Hematopoietic multipotent progenitor cell treated with erythropoietin and hydrocortisone succinate and interleukin-3 and kit ligand, for 8 days (in vitro differentiated cells): ENCODE measurements at regions not wholly inside any gene's neighbourhood (a gene's known extent, or its start where the extent isn't known, plus 50 kb on each side); places are given as distances from the start of the nearest gene placed in this dataset.
A peak's percentile ranks its signal among the peaks of the same experiment; 100 is the strongest.

Experiments
- DNase-seq: peaks from one replicate; pipeline ENCODE4 v3.0.0-alpha.2; 2015

DNA sequence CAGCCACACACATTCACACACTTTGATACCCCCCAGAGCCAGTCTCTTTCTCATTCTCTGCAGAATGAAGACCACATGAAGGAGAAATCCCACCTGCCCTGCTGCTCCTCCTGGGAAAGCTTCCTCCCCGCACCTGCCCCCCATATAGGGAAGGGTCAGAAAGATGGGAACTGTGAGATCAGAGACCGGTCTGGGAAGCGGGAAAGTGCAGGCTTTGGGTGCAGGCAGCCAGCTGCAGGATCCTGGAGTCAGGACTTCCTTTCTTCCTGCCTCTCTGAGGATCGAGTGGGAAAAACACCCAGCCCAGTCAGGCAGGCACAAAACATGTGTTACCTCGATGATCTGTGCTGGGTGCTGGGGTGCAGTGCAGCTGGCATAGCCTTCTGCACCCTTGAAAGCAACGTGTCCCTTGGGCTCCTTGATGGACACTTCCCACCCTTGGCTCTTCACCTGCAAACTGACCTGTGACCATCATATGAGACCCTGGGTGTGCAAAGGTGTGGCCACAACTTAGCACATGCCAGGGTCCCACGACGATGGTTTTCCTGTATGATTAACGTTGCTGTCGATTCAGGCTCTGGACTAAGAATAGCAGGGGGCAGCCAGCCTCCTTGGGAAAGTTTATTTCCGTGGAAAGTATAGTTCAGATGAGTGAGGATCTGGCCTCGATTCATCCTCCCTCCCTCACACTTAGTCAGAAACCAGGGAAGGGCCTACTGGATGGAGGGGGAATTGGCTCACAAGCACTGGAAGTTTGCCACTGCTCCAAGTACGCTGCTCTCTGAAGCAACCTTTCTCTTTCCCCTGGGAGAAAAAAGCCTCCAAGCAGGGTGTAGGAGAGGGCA lies 105.4 kb upstream of the MED13L start:
- no peak for DNase-seq

DNA sequence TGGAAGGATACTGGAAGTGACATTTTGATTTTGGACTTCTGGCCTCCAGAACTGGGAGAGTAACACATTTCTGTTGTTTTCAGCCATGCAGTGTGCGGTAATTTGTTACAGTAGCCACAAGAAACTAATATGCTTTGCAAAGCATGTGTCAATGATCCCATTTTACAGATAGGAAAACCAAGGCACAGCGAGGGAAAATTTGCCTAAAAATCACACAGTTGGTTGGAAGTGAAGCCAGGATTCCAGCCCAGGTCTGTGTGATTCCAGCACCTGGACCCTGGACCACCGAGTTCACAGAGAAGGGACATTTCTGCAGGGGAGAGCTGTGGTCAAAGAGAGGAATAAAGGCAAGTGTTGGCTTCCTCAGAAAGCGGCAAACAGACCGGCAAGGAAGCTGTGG lies 106.7 kb upstream of the MED13L start:
- no peak for DNase-seq

DNA sequence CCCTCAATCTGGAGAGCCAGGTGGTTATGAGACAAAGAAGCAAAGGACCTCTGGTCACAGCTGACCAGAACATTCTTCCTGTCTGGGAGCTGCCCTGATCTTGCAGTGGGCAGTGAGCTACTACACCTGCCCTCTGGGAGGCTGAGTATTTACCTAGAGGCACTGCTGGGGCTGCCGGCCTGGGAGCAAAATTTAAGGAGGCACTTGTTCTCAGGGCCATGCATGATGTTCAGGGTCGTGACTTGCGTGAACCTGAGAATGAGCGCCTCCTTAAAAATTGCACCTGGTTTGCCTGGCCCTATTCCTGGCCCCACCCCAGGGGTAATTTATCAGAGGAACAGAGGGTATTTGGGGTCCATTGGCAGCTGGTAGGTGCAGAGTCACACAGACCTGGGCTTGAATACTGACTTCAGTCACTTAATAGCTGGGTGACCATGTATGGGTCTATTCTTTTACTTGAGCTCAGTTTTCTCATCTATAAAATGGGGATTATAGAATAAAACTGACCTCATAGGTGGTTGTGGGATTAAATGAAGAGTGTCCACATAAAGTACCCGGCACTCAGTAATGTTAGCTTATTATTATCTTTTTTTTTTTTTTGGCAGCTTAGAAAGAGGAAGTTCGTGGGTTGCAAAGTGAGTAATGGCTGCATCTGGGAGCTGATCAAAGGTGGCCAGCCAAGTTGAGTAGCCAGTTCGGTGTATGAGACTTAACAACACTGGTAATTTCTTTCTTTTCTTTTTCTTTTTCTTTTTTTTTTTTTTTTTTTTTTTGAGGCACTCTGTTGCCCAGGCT lies 107.4 kb upstream of the MED13L start:
- DNase-seq, result peak; percentile 62

DNA sequence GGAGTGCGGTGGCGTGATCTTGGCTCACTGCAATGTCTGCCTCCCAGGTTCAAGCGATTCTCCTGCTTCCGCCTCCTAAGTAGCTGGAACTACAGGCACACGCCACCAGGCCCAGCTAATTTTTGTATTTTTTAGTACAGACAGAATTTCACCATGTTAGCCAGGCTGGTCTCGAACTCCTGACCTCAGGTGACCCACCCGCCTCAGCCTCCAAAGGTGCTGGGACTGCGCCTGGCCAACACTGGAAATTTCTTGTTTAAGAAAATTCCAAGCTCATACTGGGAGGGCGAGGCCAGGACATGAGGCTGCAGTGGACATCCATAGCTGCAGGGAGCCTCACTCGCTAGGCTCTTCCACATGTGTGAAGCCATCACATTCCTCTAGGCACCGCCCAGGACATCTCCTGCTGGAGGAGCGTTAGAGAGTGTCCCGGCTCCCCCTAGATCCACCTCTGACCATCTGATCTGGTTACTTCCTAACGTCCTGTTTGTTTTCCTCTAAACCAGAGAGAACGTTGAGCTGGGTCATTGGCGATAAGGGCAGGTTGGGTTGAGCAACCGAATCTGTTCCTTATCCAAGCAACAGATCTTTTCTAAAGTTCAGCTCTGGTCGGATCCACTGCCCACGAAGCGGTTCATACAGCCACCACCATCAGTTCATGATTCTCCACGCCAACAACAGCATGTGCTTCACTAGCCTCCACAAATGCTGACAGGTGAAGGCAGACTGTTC lies 108.2 kb upstream of the MED13L start:
- DNase-seq, result peak; percentile 76

DNA sequence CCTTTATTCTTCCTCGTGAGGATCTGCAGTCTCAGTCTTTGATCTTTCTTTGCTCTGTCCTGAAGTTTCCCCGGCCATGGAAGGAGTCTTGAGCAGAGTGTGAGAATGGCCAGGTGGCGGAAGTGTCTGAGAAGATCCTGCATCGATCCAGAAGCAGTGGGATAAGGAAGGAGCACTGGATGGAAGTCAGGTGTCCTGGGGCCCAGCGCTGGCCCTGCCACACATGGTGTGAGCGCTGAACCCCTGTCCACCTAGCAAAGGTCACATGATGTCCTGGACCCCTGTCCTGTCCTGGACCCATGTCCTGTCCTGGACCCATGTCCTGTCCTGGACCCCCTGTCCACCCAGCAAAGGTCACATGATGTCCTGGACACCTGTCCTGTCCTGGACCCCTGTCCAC lies 111.8 kb upstream of the MED13L start:
- DNase-seq, result no peak

DNA sequence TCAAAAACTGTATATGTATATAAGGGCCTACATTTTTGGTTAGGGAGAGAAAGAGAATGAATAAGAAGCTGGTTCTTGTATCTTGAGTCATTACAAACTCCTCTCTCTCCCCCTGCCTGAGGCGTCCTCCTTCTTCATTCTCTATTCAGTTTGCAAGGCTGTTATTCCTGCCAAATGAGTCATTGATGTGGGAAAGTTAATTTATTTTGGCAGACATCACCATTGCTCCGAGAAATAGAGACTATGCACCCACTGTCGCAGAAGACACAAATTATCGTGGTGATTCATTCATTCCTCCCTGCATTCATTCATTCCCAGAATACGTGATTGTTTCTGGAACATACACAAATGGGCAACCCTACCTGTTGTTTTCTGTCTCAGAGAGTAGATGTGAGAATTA lies 112.5 kb upstream of the MED13L start:
- DNase-seq, result no peak

DNA sequence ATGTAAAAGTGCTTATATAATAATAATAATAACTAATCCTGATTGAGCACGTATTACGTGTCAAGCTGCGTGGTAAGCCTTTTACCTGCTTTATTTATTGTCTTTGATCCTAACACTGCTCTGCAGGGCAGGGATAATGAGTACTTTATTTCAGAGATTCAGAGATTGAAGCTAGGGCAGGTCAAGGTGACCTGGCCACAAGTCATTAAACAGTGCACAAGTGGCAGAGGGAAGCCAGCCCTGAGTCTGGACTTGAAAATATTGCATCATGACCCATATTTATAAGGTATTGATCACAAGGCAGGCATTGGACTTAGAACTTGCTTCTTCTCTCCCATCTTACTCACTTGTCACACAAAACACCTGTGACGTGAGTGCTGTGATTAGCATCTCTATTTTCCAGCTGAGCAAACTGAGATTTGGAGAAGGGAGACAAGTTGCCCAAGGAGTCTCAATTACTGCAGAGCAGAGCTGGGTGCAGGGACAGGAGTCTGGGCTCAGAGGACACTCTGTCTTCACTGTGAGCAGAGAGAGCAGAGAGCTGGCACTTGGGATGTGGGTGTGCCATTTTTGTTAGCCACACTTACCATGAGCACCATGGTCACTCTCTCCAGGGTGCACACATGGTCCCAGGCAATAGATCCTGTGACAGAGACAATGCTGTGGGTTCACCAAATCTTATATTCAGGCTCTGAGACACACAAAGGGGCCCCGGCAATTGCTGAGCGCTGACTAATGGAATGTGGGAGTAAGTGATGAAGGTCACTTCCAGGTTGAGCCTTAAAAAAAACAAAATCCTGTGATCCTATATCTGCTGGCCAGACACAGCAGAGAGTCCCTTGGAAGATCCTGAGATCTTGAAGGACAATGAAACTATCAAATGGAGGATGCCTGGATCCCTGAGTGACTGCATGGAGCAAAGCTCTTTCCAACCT lies 113.2 kb upstream of the MED13L start:
- no peak for DNase-seq

DNA sequence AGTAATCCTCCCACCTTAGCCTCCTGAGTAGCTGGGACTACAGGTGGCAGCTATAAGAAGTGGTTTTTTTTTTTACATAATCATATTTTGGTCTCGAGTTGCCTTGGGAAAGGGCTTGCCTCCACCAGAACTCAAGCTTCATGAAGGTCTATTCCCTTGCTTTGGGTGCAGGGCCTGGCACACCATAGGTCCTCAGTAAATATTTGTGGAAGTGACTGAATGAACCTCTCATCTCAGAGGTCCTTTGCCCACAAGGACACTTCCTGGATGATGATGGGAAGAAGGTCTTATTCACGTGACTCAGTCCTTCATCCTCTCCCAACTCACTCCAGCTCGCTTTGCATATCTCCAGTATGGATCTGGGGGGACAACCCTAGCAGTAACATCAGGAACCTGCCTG lies 114.0 kb upstream of the MED13L start:
- no peak for DNase-seq

DNA sequence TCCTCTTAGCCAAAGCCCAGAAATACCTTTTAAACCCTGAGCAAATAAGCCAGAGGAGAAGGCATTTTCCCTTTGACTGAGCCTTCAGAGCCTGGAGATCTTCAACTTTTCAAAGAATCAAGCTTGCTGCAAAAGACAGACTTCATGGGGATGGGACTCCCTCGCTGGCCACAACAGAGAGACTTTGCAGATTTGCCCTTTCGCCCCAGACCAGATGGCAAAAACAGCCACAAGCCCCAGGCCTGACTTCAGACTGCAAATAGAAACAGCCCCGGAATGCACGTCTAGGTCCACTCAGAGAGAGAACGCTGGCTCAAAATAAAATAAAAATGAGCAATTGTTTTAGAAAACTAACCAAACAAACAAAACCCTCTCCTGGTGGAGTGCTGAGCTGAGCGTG lies 114.6 kb upstream of the MED13L start:
- DNase-seq, result no peak

DNA sequence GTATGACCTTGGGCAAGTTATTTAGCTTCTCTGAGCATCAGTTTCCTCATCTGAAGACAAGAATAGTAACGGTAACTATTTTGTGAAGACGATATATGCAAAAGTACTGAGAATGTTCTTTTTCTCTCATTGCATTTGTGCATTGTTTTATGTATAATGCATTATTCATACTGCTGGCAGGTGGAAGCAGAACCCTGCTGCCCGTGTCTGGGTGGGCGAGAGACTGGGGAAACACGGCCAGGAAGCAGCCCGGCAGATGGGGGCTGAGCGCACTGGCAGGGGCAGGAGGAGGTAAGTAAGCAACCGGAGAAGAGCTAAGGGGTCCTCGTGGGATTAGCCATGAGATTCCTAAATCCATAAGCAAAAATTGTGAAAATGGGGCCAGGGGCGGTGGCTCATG lies 115.8 kb upstream of the MED13L start:
- DNase-seq, result no peak

DNA sequence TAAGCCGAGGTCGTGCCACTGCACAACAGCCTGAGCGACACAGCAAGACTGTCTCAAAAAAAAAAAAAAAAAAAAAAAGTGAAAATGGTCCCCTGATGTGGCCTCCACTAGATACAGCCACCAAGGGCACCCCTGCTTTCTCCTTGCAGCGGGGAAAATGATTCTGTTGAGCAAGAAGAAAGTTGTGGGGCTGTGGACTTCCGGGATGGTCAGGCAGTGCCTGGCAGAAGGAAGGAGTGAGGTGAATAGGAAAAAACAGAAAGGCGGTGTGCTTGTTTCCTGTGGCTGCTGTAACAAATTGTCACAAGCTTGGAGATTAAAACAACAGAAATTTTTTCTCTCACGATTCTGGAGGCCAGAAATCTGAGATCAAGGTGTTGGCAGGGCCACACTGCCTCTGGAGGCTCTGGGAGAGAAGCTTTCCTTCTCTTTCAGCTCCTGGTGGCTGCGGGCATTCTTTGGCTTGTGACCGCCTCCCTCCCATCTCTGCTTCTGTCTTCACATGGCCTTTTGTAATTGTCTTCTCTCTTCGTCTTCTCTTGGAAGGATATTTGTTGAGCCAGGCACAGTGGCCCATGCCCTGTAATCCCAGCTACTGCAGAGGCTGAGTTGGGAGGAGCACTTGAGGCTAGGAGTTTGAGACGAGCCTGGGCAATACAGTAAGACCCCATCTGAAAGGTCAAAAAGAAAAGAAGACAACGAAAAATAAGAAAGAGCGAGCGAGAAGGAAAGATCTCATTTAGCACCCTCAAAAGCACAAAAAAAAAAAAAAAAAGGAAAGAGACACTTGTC lies 116.6 kb upstream of the MED13L start:
- DNase-seq, result no peak

DNA sequence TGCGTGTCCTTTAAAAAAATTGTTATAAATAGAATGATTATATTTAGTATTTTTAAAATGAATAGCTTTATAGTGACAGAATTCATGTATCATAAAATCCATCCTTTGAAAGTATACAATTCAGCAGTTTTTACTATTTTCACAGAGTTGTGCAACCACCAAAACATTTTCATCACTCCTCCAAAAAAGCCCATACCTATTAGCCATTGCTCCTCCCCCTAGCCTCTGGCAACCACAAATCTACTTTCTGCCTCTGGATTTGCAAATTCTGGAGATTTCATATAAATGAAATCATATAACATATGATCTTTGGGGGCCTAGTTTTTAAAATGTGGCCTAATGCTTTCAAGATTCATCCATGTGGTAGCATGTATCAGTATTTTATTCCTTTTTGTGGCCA lies 117.9 kb upstream of the MED13L start:
- DNase-seq, result no peak

DNA sequence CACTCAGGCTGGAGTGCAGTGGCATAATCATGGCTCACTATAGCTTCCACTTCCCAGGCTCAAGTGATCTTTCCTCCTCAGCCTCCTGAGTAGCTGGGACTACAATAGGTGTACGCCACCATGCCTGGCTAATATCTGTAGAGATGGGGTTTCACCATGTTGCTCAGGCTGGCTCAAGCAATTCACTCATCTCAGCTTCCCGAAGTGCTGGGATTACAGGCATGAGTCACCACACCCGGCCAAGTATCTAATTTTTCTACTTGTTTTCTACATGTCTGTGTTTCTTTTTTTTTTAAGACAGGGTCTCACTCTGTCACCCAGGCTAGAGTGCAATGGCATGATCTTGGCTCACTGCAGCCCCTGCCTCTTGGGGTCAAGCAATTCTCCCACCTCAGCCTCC lies 119.7 kb upstream of the MED13L start:
- DNase-seq, result no peak

DNA sequence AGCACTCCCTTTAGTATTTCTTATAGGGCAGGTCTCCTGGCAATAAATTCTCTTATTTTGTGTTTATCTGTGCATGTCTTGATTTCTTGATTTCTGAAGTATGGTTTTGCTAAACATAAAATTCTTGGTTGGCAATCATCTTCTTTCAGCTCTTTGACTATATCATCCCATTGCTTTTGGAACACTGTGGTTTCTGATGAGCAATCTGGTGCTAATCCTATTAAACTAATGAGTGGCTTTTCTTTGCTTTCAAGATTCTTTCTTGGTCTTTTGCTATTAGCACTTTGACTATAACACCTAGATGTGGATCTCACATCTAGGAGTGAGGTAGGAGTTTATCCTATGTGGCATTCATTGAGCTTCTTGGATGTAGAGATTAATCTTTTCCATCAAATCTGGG lies 120.7 kb upstream of the MED13L start:
- DNase-seq, result no peak

DNA sequence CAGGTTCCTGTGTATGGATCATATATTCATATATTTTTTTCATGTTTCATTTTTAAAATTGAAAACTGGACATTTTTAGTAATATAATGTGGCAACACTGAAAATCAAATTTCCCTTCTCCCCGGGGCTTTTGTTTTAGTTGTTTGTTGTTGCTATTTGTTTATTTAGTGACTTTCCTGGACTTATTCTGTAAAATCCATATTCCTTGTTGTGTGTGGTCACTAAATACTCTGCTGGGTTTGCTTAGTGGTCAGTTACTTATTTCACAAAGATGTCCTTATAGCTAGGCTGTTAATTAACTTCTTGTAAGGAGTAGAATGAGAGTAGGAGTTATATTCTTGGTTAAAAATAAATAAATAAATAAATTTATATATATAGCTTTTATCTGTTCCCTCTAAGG lies 121.6 kb upstream of the MED13L start:
- DNase-seq, result no peak

DNA sequence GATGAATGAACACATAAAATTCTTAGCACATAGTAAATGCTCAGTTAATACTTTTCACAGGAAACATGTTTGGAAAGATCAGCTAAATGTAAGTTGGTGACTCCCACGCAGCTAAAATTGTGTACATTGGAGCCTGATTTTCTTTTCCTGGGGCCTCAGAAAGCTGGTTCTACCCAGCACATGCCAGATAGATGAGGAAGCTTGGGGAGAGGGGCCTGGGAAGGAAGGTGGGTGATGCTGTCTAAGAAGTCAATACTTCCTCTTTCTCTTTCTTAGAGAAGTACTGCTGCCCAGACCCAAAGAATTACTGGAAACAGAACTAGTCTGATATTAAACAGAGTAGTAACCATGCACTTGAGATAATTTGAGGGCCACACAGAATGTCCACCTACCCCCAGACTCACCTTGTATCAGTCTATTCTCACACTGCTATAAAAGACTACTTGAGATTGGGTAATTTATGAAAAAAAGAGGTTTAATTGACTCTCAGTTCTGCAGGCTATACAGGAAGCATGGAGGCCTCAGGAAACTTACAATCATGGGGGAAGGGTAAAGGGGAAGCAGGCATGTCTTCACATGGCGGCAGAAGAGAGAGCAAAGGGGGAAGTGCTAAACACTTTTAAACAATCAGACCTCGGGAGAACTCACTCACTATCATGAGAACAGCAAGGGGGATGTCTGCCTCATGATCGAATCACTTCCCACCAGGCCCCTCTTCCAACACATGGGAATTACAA lies 123.3 kb upstream of the MED13L start:
- no peak for DNase-seq

DNA sequence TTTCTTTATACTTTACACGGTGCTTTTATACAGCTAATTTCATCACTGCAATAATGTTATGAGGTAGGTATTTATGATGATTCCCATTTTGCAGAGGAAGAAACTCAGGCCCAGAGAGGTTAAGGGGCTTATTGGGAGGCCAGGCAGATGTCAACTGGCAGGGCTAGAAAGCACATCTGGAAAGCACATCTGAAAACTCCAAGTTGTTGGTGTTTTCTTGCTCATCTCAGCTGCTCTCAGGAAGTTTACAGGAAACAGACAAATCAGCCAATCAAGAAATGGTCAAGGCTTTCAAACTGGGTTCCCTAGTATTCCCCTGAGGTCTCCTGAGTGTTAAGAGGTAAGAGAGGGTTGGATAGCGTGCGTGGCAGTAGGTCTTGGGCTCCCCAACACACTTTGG lies 124.1 kb upstream of the MED13L start:
- DNase-seq, result no peak

DNA sequence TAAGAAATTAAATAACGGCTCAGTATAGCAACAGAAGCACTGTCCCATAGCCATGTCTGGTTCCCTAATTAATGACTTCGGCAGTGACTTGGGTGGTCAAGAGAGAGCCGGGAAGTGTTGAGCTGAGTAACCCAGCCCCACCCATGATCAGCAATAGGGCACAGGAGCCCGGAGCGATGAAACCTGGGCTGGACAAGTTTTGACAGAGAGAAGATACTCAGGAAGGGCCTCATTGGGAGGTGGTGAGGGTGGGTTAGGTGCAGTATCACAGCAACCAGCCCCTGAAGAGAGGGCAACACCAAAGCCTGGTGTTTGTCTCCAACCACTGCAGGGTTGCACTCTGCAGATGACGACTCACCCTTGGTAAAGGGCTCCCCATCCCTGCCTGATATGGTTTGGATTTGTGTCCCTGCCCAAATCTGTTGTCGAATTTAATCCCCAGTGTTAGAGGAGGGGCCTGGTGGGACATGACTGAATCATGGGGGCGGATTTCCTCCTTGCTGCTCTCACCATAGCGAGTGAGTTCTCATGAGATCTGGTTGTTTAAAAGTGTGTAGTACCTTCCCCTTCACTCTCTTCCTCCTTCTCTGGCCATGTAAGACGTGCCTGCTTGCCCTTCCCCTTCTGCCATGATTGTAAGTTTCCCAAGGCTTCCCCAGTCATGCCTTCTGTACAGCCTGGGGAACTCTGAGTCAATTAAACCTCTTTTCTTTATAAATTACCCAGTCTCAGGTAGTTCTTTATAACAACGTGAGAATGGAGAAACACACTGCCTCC lies 124.9 kb upstream of the MED13L start:
- DNase-seq, result no peak

DNA sequence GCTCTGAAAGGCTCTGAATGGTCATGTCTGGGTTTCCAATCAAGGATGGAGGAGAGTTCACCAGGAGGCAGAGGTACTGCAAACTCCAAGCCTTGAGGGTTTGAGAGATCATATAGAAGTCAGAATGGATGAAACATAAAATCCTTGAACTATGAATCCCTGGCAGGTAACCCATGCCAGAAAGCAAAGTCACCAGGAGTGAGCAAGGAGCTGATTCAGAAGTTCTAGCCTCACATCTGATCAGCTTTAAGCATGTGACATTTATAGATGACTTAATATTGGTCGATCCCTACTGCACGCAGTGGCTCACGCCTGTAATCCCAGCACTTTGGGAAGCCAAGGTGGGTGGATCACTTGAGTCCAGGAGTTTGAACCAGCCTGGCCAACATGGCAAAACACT lies 126.1 kb upstream of the MED13L start:
- no peak for DNase-seq

DNA sequence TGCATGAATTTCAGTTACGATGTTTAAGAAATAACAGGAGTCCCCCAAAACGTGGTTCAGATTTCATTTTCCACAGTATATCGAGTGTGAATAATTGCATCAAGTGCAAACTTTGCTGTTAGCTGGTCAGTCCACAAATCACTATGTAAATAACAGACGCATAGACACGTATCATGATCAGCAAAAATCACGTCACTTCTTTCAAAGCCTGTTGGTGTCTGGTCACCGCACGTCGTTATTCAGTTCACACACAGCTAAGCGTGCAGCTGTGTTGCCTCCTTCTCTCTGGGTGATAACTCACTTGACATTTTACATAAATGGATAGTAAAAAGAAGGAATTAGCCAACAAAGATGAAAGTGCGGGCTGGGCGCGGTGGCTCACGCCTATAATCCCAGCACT lies 126.8 kb upstream of the MED13L start:
- no peak for DNase-seq
